ENCODE measurements at regions not wholly inside any gene's neighbourhood (a gene's known extent, or its start where the extent isn't known, plus 50 kb on each side); places are given as distances from the start of the nearest gene placed in this dataset.

DNA sequence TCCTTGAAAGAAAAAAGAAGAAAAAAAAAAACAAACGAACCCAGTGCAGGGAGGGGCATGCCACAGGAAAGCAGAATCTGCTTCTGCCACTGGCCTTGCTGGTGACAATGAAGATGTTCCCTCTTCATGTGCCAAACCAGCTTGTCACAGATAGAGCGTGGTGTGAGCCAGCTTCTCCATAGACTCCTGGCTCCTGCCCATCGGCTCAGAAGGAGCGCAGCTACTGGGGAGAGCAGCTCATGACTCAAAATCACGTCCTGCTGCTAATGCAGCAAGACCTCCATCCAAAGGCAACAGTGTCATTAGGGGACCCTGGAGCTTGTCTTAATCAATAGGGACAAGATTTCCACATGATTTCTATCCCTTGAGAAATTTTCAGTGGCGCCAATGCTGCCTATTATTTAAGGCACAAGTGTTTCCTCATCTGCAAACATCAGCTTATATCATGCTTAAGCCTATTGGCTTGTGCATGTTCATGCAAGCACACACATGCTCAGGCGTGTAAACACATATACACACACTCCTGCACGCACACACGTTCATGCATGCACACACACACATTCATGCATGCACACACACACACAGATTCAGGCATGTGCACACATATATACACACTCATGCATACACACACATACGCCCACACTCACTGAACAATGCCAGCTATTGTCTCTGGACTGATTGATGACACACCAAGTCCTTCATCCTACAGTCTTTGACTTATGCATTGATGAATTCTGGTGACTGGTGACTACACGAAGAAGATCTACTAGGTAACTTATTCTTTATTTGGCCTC, 682.0 kb upstream of the ID2 start:
- TF ChIP-seq, protein P1, sequence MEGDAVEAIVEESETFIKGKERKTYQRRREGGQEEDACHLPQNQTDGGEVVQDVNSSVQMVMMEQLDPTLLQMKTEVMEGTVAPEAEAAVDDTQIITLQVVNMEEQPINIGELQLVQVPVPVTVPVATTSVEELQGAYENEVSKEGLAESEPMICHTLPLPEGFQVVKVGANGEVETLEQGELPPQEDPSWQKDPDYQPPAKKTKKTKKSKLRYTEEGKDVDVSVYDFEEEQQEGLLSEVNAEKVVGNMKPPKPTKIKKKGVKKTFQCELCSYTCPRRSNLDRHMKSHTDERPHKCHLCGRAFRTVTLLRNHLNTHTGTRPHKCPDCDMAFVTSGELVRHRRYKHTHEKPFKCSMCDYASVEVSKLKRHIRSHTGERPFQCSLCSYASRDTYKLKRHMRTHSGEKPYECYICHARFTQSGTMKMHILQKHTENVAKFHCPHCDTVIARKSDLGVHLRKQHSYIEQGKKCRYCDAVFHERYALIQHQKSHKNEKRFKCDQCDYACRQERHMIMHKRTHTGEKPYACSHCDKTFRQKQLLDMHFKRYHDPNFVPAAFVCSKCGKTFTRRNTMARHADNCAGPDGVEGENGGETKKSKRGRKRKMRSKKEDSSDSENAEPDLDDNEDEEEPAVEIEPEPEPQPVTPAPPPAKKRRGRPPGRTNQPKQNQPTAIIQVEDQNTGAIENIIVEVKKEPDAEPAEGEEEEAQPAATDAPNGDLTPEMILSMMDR (IDR thresholded peaks at IDR 0.05): no peak
- TF ChIP-seq POLR2A (IDR thresholded peaks at IDR 0.05; ENCODE audit: low read depth): no peak

Data from esophagus muscularis mucosa (tissue), 3 donors.